AML-193 (cell line): ENCODE measurements at regions not wholly inside any gene's neighbourhood (a gene's known extent, or its start where the extent isn't known, plus 50 kb on each side); places are given as distances from the start of the nearest gene placed in this dataset.

Experiments
- DNase-seq, 2 experiments: peaks; one replicate each; lab custom pipeline; 2025; lab: John Stamatoyannopoulos, UW

DNA sequence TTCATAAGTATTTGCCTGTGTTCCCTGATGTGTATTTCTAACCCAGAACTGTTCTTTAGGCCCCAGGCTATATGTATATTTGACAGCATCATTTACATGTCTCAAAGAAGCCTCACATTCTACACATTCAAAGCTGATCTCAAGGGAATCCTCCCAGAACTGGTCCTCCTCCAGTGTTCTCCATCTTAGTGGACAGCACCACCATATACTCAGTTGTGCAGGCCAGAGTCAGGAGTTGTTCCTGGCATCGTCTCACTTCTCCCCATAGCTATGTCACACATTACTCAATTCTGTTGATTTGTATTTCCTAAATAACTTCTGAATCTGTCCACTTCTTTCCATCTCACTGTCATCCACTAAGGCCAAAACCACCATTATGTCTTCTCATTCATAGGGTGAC, 82.8 kb upstream of the TRPC3 start:
- no peak for DNase-seq

DNA sequence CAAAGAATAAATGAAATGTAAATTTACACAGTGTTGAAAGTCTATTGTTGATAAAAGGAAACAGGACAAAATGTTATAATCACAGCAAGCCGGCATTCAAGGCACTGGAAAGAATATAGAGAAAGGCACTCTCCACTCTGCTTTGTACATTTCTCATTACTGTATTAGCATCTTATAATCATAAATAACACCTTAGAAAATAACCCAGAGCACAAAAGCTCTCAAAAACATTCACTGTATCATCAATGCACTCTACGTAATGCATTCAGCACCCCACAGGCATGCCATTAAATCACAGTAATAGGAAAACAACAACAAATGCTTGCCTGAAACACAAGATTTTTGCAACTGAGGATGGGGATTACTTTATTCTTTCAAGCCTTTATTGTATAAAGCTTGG, 75.3 kb upstream of the TRPC3 start:
- DNase-seq: no peak

DNA sequence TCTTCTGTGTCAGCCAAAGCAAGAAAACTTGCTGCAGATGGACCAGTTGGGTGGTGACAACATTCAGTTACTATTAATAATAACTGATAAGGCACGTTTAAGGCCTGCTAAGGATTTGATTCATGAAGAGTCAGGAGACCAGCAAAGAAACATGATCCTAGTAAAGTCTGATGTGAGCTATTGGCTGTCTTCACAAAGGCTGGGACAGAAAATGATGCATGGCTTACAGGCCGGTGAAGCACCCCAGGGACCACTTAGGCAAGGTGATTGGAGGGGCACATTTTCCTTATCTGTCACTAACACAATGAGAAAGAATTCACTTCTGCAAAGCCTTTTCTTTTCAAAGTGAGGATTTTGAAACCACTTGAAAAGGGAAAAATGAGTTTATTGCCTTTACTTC, 65.4 kb upstream of the TRPC3 start:
- DNase-seq: no peak

DNA sequence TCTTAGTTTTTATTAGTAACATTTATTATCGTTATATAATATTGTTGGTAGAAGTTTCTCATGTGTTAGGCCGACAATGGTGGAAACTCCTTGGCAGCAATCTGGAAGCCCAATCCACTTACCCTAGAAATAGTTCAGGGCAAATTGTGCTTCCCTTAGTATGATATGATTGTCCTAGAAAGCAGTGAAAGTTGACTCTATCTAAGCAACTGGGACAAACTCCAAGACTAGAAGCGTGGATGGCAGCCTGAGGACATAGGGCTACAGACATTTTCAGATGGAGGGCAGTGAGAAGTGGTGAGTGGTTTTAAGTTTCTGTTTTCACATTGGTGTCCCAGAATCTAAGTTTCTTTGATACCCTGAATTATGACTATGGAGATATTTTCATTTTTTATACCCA, 63.3 kb upstream of the TRPC3 start:
- no peak for DNase-seq

DNA sequence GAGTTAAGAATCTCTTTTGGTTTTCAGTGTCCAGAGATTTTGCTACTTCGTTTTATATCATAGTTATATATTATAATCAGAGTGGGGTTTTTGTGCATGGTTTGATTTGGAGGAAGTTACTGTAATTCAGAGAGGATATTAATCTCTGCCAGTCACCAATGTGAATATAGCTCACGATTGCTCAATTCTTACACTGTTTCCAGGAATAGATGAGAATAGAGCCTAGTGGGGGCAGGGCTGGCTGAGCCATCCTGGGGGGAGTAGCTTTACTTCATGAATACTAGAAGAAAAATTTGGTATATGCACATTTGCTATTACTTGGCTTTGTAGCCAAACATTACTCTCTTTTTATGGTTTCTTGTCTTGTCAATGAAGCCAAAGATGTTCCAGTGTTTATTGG, 60.9 kb upstream of the TRPC3 start:
- no peak for DNase-seq

DNA sequence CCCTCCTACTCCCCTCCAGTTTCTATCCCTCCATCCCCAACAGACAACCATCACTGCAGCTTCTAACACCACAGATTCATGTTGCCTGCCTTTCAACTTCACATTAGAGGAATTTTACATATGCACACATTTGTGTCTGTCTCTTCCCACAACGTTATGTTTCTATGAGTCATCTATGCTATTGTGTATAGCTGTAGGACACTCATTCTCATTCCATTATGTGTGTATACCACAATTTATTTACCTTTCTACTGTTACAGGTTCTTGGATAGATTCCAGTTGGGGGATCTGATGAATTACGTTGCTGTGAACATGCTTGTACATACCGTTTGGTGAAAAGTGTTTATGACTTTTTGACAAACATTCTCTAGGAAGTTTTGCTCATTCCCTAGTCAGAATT, 58.8 kb upstream of the TRPC3 start:
- no peak for DNase-seq

DNA sequence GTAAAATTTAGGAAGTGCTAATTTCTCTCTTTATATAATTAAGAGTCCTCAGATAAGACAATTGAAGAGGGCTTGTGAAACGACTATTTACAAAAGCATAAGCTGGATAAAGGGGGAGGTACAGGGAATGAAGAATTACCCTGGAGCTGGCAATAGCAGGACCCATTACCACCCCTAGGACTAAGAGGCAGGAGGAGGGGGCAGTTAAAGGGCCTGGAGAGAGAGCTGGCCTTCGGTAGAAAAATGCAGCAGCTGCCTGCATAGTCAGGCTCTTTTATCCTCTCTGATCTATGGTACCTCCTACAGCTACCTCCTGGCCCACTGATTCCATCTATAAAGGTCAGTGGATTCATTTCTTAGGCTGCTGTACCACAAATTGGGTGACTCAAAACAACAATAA, 57.7 kb upstream of the TRPC3 start:
- DNase-seq: no peak

DNA sequence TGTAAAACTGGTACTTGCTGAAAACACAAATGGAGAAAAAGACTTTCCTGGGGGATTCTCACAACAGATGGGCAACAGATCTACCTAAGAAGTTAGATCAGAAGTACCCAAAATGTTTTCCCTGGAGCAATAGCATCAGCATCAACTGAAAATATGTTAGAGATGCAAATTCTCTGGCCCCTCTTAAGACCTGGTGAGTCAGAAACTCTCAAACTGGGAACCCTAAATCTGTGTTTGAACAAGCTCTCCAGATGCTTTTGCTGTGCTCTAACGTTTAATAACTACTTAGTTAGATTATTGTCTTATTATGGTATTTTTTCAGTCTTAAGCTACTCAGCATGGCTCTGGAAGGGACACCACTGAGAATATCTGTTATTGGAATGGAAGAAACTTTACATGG, 55.2 kb upstream of the TRPC3 start:
- no peak for DNase-seq

DNA sequence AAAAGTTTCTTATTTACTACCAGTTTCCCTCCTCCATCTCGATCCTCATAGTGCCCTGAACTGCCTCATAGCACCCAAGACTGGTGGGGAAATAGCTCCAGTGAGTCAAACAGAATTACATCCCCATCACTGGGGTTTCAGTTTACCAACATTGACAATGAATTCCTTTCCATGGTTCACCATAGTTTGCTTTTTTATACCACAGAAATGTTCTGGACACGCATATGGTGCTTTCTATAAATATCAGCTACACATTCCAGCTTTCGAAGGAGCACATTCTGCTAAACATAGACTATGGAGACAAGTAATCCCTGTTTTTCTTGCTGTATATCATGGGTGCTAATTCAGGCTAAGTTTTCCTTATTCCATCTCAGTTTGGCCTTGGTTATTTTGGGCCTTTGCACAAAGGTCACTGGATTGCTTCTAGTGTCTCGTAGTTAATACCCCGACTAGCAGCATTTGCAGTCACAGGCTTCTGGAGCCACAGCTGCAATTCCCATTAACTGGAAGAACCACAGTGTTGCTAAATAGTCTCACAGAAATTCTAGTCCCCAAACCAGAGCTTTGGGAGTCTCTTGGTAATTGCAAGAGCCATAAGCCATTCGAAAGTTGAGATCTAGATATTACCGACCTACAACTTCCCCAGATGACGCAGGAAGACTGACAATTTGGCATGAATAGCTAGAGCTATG, 53.4 kb upstream of the TRPC3 start:
- DNase-seq: no peak

DNA sequence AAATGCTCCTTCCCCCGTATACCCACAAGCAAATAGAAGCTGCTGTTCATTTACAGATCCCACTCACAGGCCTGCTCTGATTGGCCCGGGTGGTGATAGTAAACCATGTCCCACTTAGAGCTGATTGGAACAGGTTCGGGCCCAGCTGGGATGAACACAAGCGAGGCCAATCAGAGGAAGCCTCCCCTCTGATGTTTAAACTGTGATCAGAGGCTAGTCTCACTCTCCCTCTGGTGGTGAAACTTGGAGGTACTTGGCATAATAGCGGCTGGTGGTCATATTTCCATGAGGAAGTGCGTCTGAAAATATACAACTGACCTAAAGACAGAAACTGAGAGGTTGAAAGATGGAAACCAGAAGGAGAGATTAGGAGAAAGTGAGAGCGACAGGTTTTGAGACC, 51.5 kb upstream of the TRPC3 start:
- peak in 1 of 2 experiments; percentile 0 for DNase-seq
